ENCODE measurements at regions not wholly inside any gene's neighbourhood (a gene's known extent, or its start where the extent isn't known, plus 50 kb on each side); places are given as distances from the start of the nearest gene placed in this dataset.

GRCh38 chr13:112171570-112171965 lies 104.6 kb downstream of the SOX1 start:
- H3K27me3 ChIP-seq (ENCODE audit: control insufficient read depth in 3 of 3, insufficient read depth in 3 of 3, low read length in 2 of 3): no peaks in the 10 kb centered on the region
- no peak for TF ChIP-seq CTCF (IDR thresholded peaks at IDR 0.05; ENCODE audit: control extremely low read depth, extremely low read depth)
- peaks cover 0 to 11% (median 1%) of the 10 kb centered on the region in 4 donors for H3K9me3 ChIP-seq (ENCODE audit: control insufficient read depth in 4 of 4, insufficient read depth in 3 of 4, low read length in 3 of 4)
- 90% methylated on average over 13 of the region's 13 CpGs for WGBS, 2 donors
- H3K9ac ChIP-seq (ENCODE audit: insufficient read depth in 1 of 2, low read length in 2 of 2): no peak overlapping the region
- no peak overlapping the region for H3K4me3 ChIP-seq
- H3K4me1 ChIP-seq (ENCODE audit: control insufficient read depth in 5 of 5, insufficient read depth in 5 of 5, low read length in 5 of 5): no peaks in the 10 kb centered on the region
- DNase-seq: no peak
- no peak for ATAC-seq (ENCODE audit: insufficient read depth, low FRiP score)
- H3K36me3 ChIP-seq (ENCODE audit: control insufficient read depth in 4 of 4, insufficient read depth in 4 of 4, low read length in 4 of 4): no peaks in the 10 kb centered on the region
- no peak overlapping the region for H3K27ac ChIP-seq (ENCODE audit: low read depth in 1 of 2, low read length in 1 of 2)

DNA sequence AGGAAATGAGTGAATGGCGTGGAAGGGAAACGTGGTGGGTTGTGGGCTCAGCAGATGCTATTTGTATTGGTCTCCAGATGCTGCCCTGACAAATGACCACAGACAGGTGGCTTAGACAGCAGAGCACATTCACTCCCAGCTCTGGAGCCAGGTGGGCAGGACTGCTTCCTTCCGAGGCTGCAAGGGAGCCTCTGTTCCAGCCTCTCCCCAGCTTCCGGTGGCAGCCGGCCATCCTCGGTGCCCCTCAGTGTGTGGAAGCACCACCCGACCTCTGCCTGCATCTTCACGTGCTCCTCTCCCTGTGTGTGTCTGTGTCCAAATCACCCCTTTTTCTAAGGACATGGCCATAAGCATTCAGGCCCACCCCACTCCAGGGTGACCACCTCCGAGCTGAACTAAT lies 105.1 kb downstream of the SOX1 start:
- ATAC-seq (ENCODE audit: insufficient read depth, low FRiP score) (no peak), DNase-seq (no peak)
- Histone ChIP-seq H3K4me3 (no peak overlapping the region), H3K36me3 (ENCODE audit: control insufficient read depth in 4 of 4, insufficient read depth in 4 of 4, low read length in 4 of 4) (no peaks in the 10 kb centered on the region), H3K9ac (ENCODE audit: insufficient read depth in 1 of 2, low read length in 2 of 2) (no peak overlapping the region), H3K27ac (ENCODE audit: low read depth in 1 of 2, low read length in 1 of 2) (no peak overlapping the region), H3K9me3 (ENCODE audit: control insufficient read depth in 4 of 4, insufficient read depth in 3 of 4, low read length in 3 of 4) (peaks cover 0 to 11% (median 1%) of the 10 kb centered on the region in 4 donors), H3K4me1 (ENCODE audit: control insufficient read depth in 5 of 5, insufficient read depth in 5 of 5, low read length in 5 of 5) (peaks cover 0 to 3% (median 1%) of the 10 kb centered on the region in 5 donors), H3K27me3 (ENCODE audit: control insufficient read depth in 3 of 3, insufficient read depth in 3 of 3, low read length in 2 of 3) (no peaks in the 10 kb centered on the region)
- 71 to 78% methylated on average over 9 of the region's 9 CpGs for WGBS, 2 donors
- TF ChIP-seq CTCF (IDR thresholded peaks at IDR 0.05; ENCODE audit: control extremely low read depth, extremely low read depth): no peak

DNA sequence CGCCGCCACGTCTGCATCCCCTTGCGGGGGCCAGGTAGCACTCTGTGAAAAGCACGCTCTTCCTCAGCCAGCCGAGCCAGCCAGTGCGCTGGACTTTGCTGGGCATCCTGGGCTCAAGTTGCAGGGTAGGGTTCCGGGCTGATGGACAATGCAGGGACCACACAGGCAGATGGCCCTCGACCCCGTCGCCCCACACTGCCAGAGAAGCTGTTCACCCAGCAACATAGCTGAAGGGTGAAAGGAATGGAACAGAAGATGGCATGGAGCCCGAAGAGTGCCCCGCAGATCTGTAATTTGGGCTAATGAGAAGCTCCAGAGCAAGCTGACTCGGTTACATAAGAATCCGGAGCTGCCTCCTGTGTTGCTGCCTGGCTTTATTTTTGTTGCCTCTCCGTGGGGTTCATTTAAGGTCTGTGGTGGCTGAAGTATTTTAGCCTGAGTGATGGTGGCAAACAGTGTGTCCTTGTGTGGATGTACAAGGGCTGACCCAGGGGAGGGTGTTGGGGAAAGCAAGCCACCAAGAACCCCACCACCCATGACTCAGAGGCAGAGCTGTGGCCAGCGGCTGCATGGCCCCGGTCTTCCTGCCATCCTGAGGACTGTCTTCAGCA lies 105.8 kb downstream of the SOX1 start:
- peaks cover 0 to 9% (median 3%) of the 10 kb centered on the region in 5 donors for H3K4me1 ChIP-seq (ENCODE audit: control insufficient read depth in 5 of 5, insufficient read depth in 5 of 5, low read length in 5 of 5)
- no peaks in the 10 kb centered on the region for H3K27me3 ChIP-seq (ENCODE audit: control insufficient read depth in 3 of 3, insufficient read depth in 3 of 3, low read length in 2 of 3)
- 82 to 87% methylated on average over 18 of the region's 18 CpGs for WGBS, 2 donors
- no peak overlapping the region for H3K4me3 ChIP-seq
- ATAC-seq (ENCODE audit: insufficient read depth, low FRiP score): no peak
- H3K9me3 ChIP-seq (ENCODE audit: control insufficient read depth in 4 of 4, insufficient read depth in 3 of 4, low read length in 3 of 4): peaks cover 0 to 11% (median 1%) of the 10 kb centered on the region in 4 donors
- no peak overlapping the region for H3K9ac ChIP-seq (ENCODE audit: insufficient read depth in 1 of 2, low read length in 2 of 2)
- H3K27ac ChIP-seq (ENCODE audit: low read depth in 1 of 2, low read length in 1 of 2): no peak overlapping the region
- TF ChIP-seq CTCF (IDR thresholded peaks at IDR 0.05; ENCODE audit: control extremely low read depth, extremely low read depth): no peak
- no peak for DNase-seq
- no peaks in the 10 kb centered on the region for H3K36me3 ChIP-seq (ENCODE audit: control insufficient read depth in 4 of 4, insufficient read depth in 4 of 4, low read length in 4 of 4)

All from lung (tissue), 11 donors.